SU-DHL-6 (cell line): ENCODE measurements at regions not wholly inside any gene's neighbourhood (a gene's known extent, or its start where the extent isn't known, plus 50 kb on each side); places are given as distances from the start of the nearest gene placed in this dataset.

ENCODE experiments used
- H2AFZ ChIP-seq: fragments of 200-600 bp; sonication (generic); 2 replicates; pipeline ENCODE4 v1.6.1; 2014; ENCODE audit warnings: low read depth, mild to moderate bottlenecking, moderate library complexity, mixed read lengths, antibody characterized with exemption, low read length; ENCODE audit not compliant: severe bottlenecking
- H3F3A ChIP-seq: fragments of 200-600 bp; shearing (Covaris generic); 2 replicates; pipeline ENCODE4 v1.6.0; 2016; ENCODE audit warnings: antibody characterized with exemption, mild to moderate bottlenecking; ENCODE audit not compliant: insufficient read depth
- H3K27ac ChIP-seq: fragments of 200-600 bp; sonication (generic); 2 replicates; pipeline ENCODE4 v1.5.1; 2016; ENCODE audit warnings: low read depth, mild to moderate bottlenecking, low read length, moderate library complexity, mixed read lengths
- H3K27me3 ChIP-seq: fragments of 200-600 bp; sonication (generic), shearing (Covaris generic); 2 replicates; pipeline ENCODE4 v1.6.0; 2014; ENCODE audit warnings: mild to moderate bottlenecking, low read length
- H3K36me3 ChIP-seq: fragments of 200-600 bp; sonication (generic); 2 replicates; pipeline ENCODE4 v1.6.1; 2014; ENCODE audit warnings: mild to moderate bottlenecking, low read length, mixed read lengths
- H3K4me2 ChIP-seq: fragments of 300-600, 200-600 bp; shearing (Covaris generic), sonication (generic); 2 replicates; pipeline ENCODE4 v1.6.0; 2014; ENCODE audit warnings: low read length, low read depth, mild to moderate bottlenecking; ENCODE audit not compliant: poor library complexity, severe bottlenecking
- H3K4me3 ChIP-seq: fragments of 200-600 bp; sonication (generic); 2 replicates; pipeline ENCODE4 v1.5.1; 2014; ENCODE audit warnings: antibody characterized with exemption, low read length, mild to moderate bottlenecking, mixed read lengths; ENCODE audit not compliant: insufficient read depth, poor library complexity, severe bottlenecking
- H3K79me2 ChIP-seq: fragments of 200-600 bp; sonication (generic); 2 replicates; pipeline ENCODE4 v1.6.1; 2014; ENCODE audit warnings: mild to moderate bottlenecking, low read length, moderate library complexity; ENCODE audit not compliant: insufficient read depth
- H3K9ac ChIP-seq: fragments of 200-600 bp; sonication (generic); 2 replicates; pipeline ENCODE4 v1.7.0; 2014; ENCODE audit warnings: mild to moderate bottlenecking, low read length
- H3K9me2 ChIP-seq: fragments of 200-600 bp; sonication (generic); replicated peaks from 2 replicates; pipeline ENCODE4 v1.6.1; 2014; ENCODE audit warnings: low read length; ENCODE audit not compliant: insufficient read depth
- H3K9me3 ChIP-seq: fragments of 200-600 bp; sonication (generic); 2 replicates; pipeline ENCODE4 v1.6.1; 2014; ENCODE audit warnings: low read length, mixed read lengths; ENCODE audit not compliant: insufficient read depth
- H4K20me1 ChIP-seq: fragments of 200-600 bp; sonication (generic); 2 replicates; pipeline ENCODE4 v1.6.1; 2014; ENCODE audit warnings: low read depth, mild to moderate bottlenecking, antibody characterized with exemption, low read length, moderate library complexity, mixed read lengths
- CTCF ChIP-seq: fragments of 200-600 bp; sonication (generic); IDR thresholded peaks from one replicate; pipeline ENCODE4 v1.5.1; 2017; ENCODE audit warnings: antibody characterized with exemption, mild to moderate bottlenecking, low read length, moderate library complexity; ENCODE audit not compliant: insufficient read depth, poor library complexity, severe bottlenecking
- EZH2phosphoT487 ChIP-seq: fragments of 200-600 bp; sonication (generic), shearing (Covaris generic); conservative IDR thresholded peaks from 2 replicates; pipeline ENCODE4 v1.6.1; 2018; ENCODE audit warnings: mild to moderate bottlenecking, antibody characterized with exemption, low read length, moderate library complexity, mixed read lengths

GRCh38 chr4:180788729-180789128 is 1454.5 kb upstream of the TENM3 start:
- TF ChIP-seq CTCF (no peak), EZH2phosphoT487 (no peak)
- no peaks in the 10 kb centered on the region for H4K20me1 ChIP-seq
- no peaks in the 10 kb centered on the region for H3F3A ChIP-seq
- no peaks in the 10 kb centered on the region for H3K36me3 ChIP-seq
- no peak overlapping the region for H3K4me3 ChIP-seq
- no peak overlapping the region for H2AFZ ChIP-seq
- H3K9ac ChIP-seq = no peak overlapping the region
- H3K9me2 ChIP-seq = no peaks in the 10 kb centered on the region
- H3K79me2 ChIP-seq = no peaks in the 10 kb centered on the region
- H3K27ac ChIP-seq = no peak overlapping the region
- H3K9me3 ChIP-seq = no peaks in the 10 kb centered on the region
- no peaks in the 10 kb centered on the region for H3K27me3 ChIP-seq
- no peak overlapping the region for H3K4me2 ChIP-seq

GRCh38 chr4:180789929-180790328 is 1453.3 kb upstream of the TENM3 start:
- H3F3A ChIP-seq = no peaks in the 10 kb centered on the region
- H3K9ac ChIP-seq = no peak overlapping the region
- no peaks in the 10 kb centered on the region for H3K9me3 ChIP-seq
- TF ChIP-seq EZH2phosphoT487 (no peak), CTCF (no peak)
- H2AFZ ChIP-seq = no peak overlapping the region
- no peaks in the 10 kb centered on the region for H4K20me1 ChIP-seq
- no peaks in the 10 kb centered on the region for H3K9me2 ChIP-seq
- no peaks in the 10 kb centered on the region for H3K79me2 ChIP-seq
- H3K4me2 ChIP-seq = no peak overlapping the region
- H3K36me3 ChIP-seq = no peaks in the 10 kb centered on the region
- H3K27ac ChIP-seq = no peak overlapping the region
- no peaks in the 10 kb centered on the region for H3K27me3 ChIP-seq
- H3K4me3 ChIP-seq = no peak overlapping the region

- no peaks in the 10 kb centered on the region for H3K9me3 ChIP-seq
- H3K4me3 ChIP-seq = no peak overlapping the region
- TF ChIP-seq EZH2phosphoT487 = no peak
- no peak overlapping the region for H3K4me2 ChIP-seq
- no peaks in the 10 kb centered on the region for H4K20me1 ChIP-seq
- H3K36me3 ChIP-seq = no peaks in the 10 kb centered on the region
- H3F3A ChIP-seq = no peaks in the 10 kb centered on the region
- H3K27ac ChIP-seq = no peak overlapping the region
- H3K27me3 ChIP-seq = no peaks in the 10 kb centered on the region
- no peaks in the 10 kb centered on the region for H3K9me2 ChIP-seq
- no peak overlapping the region for H2AFZ ChIP-seq
- H3K9ac ChIP-seq = no peak overlapping the region
- no peaks in the 10 kb centered on the region for H3K79me2 ChIP-seq
Measured at GRCh38 chr4:180790471-180790870, 1452.7 kb upstream of the TENM3 start.

- Histone ChIP-seq H3K9ac (no peak overlapping the region), H4K20me1 (no peaks in the 10 kb centered on the region), H3K27ac (no peak overlapping the region), H3K4me3 (no peak overlapping the region), H3K4me2 (no peak overlapping the region), H3F3A (no peaks in the 10 kb centered on the region), H2AFZ (no peak overlapping the region), H3K36me3 (no peaks in the 10 kb centered on the region), H3K9me3 (no peaks in the 10 kb centered on the region), H3K9me2 (no peaks in the 10 kb centered on the region), H3K27me3 (no peaks in the 10 kb centered on the region), H3K79me2 (no peaks in the 10 kb centered on the region)
- no peak for TF ChIP-seq EZH2phosphoT487
- TF ChIP-seq CTCF = no peak
Measured at GRCh38 chr4:180792541-180792940, 1450.7 kb upstream of the TENM3 start.
